ENCODE measurements at regions not wholly inside any gene's neighbourhood (a gene's known extent, or its start where the extent isn't known, plus 50 kb on each side); places are given as distances from the start of the nearest gene placed in this dataset.

GRCh38 chr4:111988514-111988913 is 156.7 kb upstream of the FAM241A start:
- POLR2A ChIA-PET = no interaction called here
- dilution Hi-C loops (cut with MboI; ENCODE audit: extremely low pct_ligation_motif_present, low sequenced_read_pairs) = no loop called here
- H3K9me1 ChIP-seq (replicated peaks; ENCODE audit: control insufficient read depth, extremely low read depth, insufficient read depth, low read length) = no peaks in the 10 kb centered on the region
- peaks cover 8% of the 10 kb centered on the region for H3K4me1 ChIP-seq (ENCODE audit: control insufficient read depth, extremely low read depth, insufficient read depth, low read length)
- H3K79me2 ChIP-seq (ENCODE audit: control insufficient read depth, insufficient read depth, low read length) = no peaks in the 10 kb centered on the region
- H3K27me3 ChIP-seq (ENCODE audit: control insufficient read depth in 2 of 2, insufficient read depth in 2 of 2, low read length in 2 of 2) = peaks cover 1 to 14% of the 10 kb centered on the region in 2 experiments
- FAIRE-seq = no peak
- CTCF ChIA-PET = no interaction called here
- BruUV-seq (replicated peaks) = no TSS peak
- H2AFZ ChIP-seq (ENCODE audit: low read depth, low read length) = no peak overlapping the region
- no peaks in the 10 kb centered on the region for H3K36me3 ChIP-seq (ENCODE audit: control insufficient read depth in 2 of 2, extremely low read depth in 1 of 2, insufficient read depth in 2 of 2, low read length in 2 of 2)
- H4K20me1 ChIP-seq (replicated peaks; ENCODE audit: control insufficient read depth, extremely low read depth, insufficient read depth, low read length) = no peaks in the 10 kb centered on the region
- TF ChIP-seq EZH2 (IDR thresholded peaks at IDR 0.05; ENCODE audit: borderline replicate concordance, low read depth, low read length, severe bottlenecking) (no peak), MYC (IDR thresholded peaks at IDR 0.05; ENCODE audit: low read depth, low read length) (no peak), FOS (IDR thresholded peaks at IDR 0.05; ENCODE audit: borderline replicate concordance, insufficient read depth, low read length) (no peak), POLR2A (IDR thresholded peaks at IDR 0.05; ENCODE audit: low read depth, low read length) (no peak), POLR2AphosphoS5 (IDR thresholded peaks at IDR 0.05; ENCODE audit: insufficient read depth, low read depth, low read length) (no peak), MAX (IDR thresholded peaks at IDR 0.05; ENCODE audit: insufficient read depth, insufficient read length) (no peak), JUN (IDR thresholded peaks at IDR 0.05; ENCODE audit: borderline replicate concordance, insufficient read depth, insufficient read length, low read depth) (no peak), GATA2 (IDR thresholded peaks at IDR 0.05; ENCODE audit: insufficient read depth, insufficient read length, low read depth, low read length) (no peak), CTCF (IDR thresholded peaks at IDR 0.05; ENCODE audit: extremely low read depth in 1 of 2, insufficient read depth in 1 of 2, low read depth in 1 of 2, low read length in 2 of 2) (no peak)
- no peak overlapping the region for H3K4me2 ChIP-seq (ENCODE audit: insufficient read depth, low read length)
- H3K9me3 ChIP-seq (replicated peaks; ENCODE audit: control insufficient read depth, insufficient read depth, low read length) = no peaks in the 10 kb centered on the region
- H3K9ac ChIP-seq (replicated peaks; ENCODE audit: extremely low read depth, insufficient read depth, low read length) = no peak overlapping the region
- intact Hi-C loops (cut with micrococcal nuclease) = no loop called here
- no peak for DNase-seq (ENCODE audit: low read depth, low spot score)
- no peak overlapping the region for H3K4me3 ChIP-seq (replicated peaks in 1 of 3; ENCODE audit: insufficient read depth in 1 of 3, low read depth in 1 of 3, low read length in 3 of 3)
- H3K27ac ChIP-seq (ENCODE audit: insufficient read depth, low read depth, low read length) = no peak overlapping the region

All from endothelial cell of umbilical vein (primary cell).